ENCODE measurements at regions not wholly inside any gene's neighbourhood (a gene's known extent, or its start where the extent isn't known, plus 50 kb on each side); places are given as distances from the start of the nearest gene placed in this dataset.
"Not testable (repeated sequence)": the region's sequence is repeated elsewhere in the genome, so short reads cannot be mapped to it uniquely, and the experiment has no call there.

DNA sequence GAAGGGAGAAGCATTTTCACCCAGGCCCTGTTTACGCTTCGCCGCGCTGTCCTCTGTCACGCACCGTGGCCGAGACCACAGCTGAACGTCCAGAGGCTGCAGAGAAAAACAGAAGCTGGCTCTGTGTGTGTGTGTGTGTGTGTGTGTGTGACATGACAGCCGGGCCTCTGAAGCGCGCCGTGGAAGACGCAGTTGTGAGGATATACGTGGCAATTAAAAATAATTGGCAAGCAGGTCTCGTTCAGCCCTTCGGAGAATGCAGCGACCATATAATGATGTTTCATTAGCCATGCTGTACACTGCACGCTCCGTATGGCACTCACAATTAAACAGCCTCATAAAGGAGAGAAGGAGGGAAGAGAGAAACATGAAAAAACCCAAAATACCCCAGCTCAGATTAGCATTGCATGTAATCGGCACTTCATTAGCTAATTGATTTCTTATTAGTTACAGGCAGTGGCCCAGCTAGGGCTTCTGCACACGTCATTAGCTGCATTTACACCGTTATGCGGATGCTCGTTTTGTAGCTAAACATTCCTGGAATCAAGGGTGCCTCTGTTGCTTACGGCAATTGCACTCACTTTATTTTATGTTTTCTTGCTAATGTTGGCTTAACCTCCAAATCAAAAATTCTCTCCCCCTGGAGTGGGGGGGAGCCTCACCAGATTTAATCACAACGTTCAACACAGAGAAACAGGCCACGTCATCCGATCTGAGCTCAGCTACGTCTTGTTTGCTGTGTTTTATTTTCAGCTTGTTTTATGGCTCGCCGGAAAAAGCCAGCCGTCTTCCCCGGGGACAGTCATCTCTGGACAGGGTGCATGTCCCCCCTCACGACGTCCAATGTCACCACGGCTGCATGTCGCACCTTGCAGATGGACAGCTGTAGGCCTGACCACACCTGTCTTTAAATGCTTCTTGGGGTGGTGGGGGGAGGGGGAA lies 74.6 kb upstream of the SHOX start:
- 80 to 87% (median 87%) methylated on average over 37 of the region's 37 CpGs for WGBS, 3 donors
- peaks cover 1 to 4% of the 10 kb centered on the region in 2 donors for H3K9me3 ChIP-seq (ENCODE audit: control insufficient read depth in 2 of 2, insufficient read depth in 1 of 2, low read depth in 1 of 2, low read length in 1 of 2)
- H3K36me3 ChIP-seq (ENCODE audit: control insufficient read depth in 3 of 3, insufficient read depth in 2 of 3, low read depth in 1 of 3, low read length in 3 of 3): no peaks in the 10 kb centered on the region
- H3K4me3 ChIP-seq (ENCODE audit: low read depth in 1 of 3, low read length in 3 of 3): no peak overlapping the region
- DNase-seq (no peak), FAIRE-seq (no peak)
- H3K27me3 ChIP-seq (ENCODE audit: control insufficient read depth in 3 of 3, insufficient read depth in 3 of 3, low read length in 3 of 3): no peaks in the 10 kb centered on the region
- no peaks in the 10 kb centered on the region for H3K4me1 ChIP-seq (ENCODE audit: control insufficient read depth in 3 of 3, insufficient read depth in 2 of 3, low read depth in 1 of 3, low read length in 2 of 3)
- H3K27ac ChIP-seq (ENCODE audit: low read depth in 1 of 3, low read length in 2 of 3): no peak overlapping the region

GRCh38 chrX:557601-558000 lies 73.0 kb upstream of the SHOX start:
- H3K27me3 ChIP-seq (ENCODE audit: control insufficient read depth in 3 of 3, insufficient read depth in 3 of 3, low read length in 3 of 3); H3K9me3 ChIP-seq (ENCODE audit: control insufficient read depth in 2 of 2, insufficient read depth in 1 of 2, low read depth in 1 of 2, low read length in 1 of 2); H3K27ac ChIP-seq (ENCODE audit: low read depth in 1 of 3, low read length in 2 of 3); H3K4me3 ChIP-seq (ENCODE audit: low read depth in 1 of 3, low read length in 3 of 3); H3K36me3 ChIP-seq (ENCODE audit: control insufficient read depth in 3 of 3, insufficient read depth in 2 of 3, low read depth in 1 of 3, low read length in 3 of 3); DNase-seq; H3K4me1 ChIP-seq (ENCODE audit: control insufficient read depth in 3 of 3, insufficient read depth in 2 of 3, low read depth in 1 of 3, low read length in 2 of 3); FAIRE-seq: not testable (repeated sequence)
- WGBS, 3 donors: 90 to 93% (median 92%) methylated on average over 21 of the region's 21 CpGs

DNA sequence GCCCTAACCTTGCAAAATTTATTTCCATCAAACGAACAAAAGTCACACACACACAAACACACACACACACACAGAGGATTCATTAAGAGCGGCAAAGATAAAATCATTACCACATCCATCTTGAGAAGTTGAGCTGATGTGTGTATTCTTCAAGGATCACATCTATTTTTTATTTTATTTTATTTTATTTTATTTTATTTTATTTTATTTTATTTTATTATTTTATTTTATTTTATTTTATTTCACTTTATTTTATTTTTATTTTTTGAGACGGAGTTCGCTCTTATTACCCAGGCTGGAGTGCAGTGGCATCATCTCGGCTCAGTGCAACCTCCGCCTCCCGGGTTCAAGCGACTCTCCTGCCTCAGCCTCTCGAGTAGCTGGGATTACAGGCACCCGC lies 71.3 kb upstream of the SHOX start:
- H3K27ac ChIP-seq (ENCODE audit: low read depth in 1 of 3, low read length in 2 of 3); H3K36me3 ChIP-seq (ENCODE audit: control insufficient read depth in 3 of 3, insufficient read depth in 2 of 3, low read depth in 1 of 3, low read length in 3 of 3); DNase-seq; H3K27me3 ChIP-seq (ENCODE audit: control insufficient read depth in 3 of 3, insufficient read depth in 3 of 3, low read length in 3 of 3); FAIRE-seq; H3K9me3 ChIP-seq (ENCODE audit: control insufficient read depth in 2 of 2, insufficient read depth in 1 of 2, low read depth in 1 of 2, low read length in 1 of 2); H3K4me3 ChIP-seq (ENCODE audit: low read depth in 1 of 3, low read length in 3 of 3); H3K4me1 ChIP-seq (ENCODE audit: control insufficient read depth in 3 of 3, insufficient read depth in 2 of 3, low read depth in 1 of 3, low read length in 2 of 3): not testable (repeated sequence)
- WGBS, 3 donors: 92 to 94% (median 93%) methylated on average over 10 of the region's 10 CpGs

GRCh38 chrX:567891-568290 lies 62.7 kb upstream of the SHOX start:
- DNase-seq (no peak), FAIRE-seq (no peak)
- WGBS, 3 donors: 73 to 88% (median 83%) methylated on average over 8 of the region's 8 CpGs
- no peaks in the 10 kb centered on the region for H3K4me1 ChIP-seq (ENCODE audit: control insufficient read depth in 3 of 3, insufficient read depth in 2 of 3, low read depth in 1 of 3, low read length in 2 of 3)
- no peaks in the 10 kb centered on the region for H3K36me3 ChIP-seq (ENCODE audit: control insufficient read depth in 3 of 3, insufficient read depth in 2 of 3, low read depth in 1 of 3, low read length in 3 of 3)
- no peak overlapping the region for H3K27ac ChIP-seq (ENCODE audit: low read depth in 1 of 3, low read length in 2 of 3)
- H3K4me3 ChIP-seq (ENCODE audit: low read depth in 1 of 3, low read length in 3 of 3): no peak overlapping the region
- no peaks in the 10 kb centered on the region for H3K27me3 ChIP-seq (ENCODE audit: control insufficient read depth in 3 of 3, insufficient read depth in 3 of 3, low read length in 3 of 3)
- H3K9me3 ChIP-seq (ENCODE audit: control insufficient read depth in 2 of 2, insufficient read depth in 1 of 2, low read depth in 1 of 2, low read length in 1 of 2): peaks cover 0 to 10% of the 10 kb centered on the region in 2 donors

DNA sequence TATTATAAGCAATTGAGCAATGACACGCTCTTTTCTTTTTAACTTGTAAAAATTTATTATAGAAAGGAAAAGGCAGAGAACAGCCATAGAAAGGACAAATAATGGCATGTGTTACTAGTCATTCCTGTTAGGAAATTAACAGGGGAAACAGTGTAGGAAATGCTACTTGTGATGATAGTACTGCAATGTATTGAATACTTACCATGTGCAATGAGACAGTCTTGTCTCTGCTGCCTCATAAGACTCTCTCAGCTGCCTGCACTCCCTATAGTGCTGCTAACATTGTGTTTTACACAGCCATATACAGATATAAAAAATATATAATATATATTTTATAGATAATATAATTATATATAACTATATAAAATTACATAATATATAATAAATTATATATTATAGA lies 62.3 kb upstream of the SHOX start:
- DNase-seq (no peak), FAIRE-seq (no peak)
- H3K4me1 ChIP-seq (ENCODE audit: control insufficient read depth in 3 of 3, insufficient read depth in 2 of 3, low read depth in 1 of 3, low read length in 2 of 3): no peaks in the 10 kb centered on the region
- H3K27me3 ChIP-seq (ENCODE audit: control insufficient read depth in 3 of 3, insufficient read depth in 3 of 3, low read length in 3 of 3): no peaks in the 10 kb centered on the region
- H3K9me3 ChIP-seq (ENCODE audit: control insufficient read depth in 2 of 2, insufficient read depth in 1 of 2, low read depth in 1 of 2, low read length in 1 of 2): peaks cover 0 to 10% of the 10 kb centered on the region in 2 donors
- no peak overlapping the region for H3K27ac ChIP-seq (ENCODE audit: low read depth in 1 of 3, low read length in 2 of 3)
- WGBS, 3 donors: 94 to 100% (median 97%) methylated on average over 1 of the region's 1 CpG
- no peak overlapping the region for H3K4me3 ChIP-seq (ENCODE audit: low read depth in 1 of 3, low read length in 3 of 3)
- no peaks in the 10 kb centered on the region for H3K36me3 ChIP-seq (ENCODE audit: control insufficient read depth in 3 of 3, insufficient read depth in 2 of 3, low read depth in 1 of 3, low read length in 3 of 3)

GRCh38 chrX:572538-573124 lies 58.0 kb upstream of the SHOX start:
- no peak for DNase-seq

GRCh38 chrX:574251-574650 lies 56.3 kb upstream of the SHOX start:
- FAIRE-seq (no peak), DNase-seq (no peak)
- Histone ChIP-seq H3K4me3 (ENCODE audit: low read depth in 1 of 3, low read length in 3 of 3) (no peak overlapping the region), H3K36me3 (ENCODE audit: control insufficient read depth in 3 of 3, insufficient read depth in 2 of 3, low read depth in 1 of 3, low read length in 3 of 3) (no peaks in the 10 kb centered on the region), H3K27me3 (ENCODE audit: control insufficient read depth in 3 of 3, insufficient read depth in 3 of 3, low read length in 3 of 3) (no peaks in the 10 kb centered on the region), H3K27ac (ENCODE audit: low read depth in 1 of 3, low read length in 2 of 3) (no peak overlapping the region), H3K9me3 (ENCODE audit: control insufficient read depth in 2 of 2, insufficient read depth in 1 of 2, low read depth in 1 of 2, low read length in 1 of 2) (peaks cover 2 to 14% of the 10 kb centered on the region in 2 donors), H3K4me1 (ENCODE audit: control insufficient read depth in 3 of 3, insufficient read depth in 2 of 3, low read depth in 1 of 3, low read length in 2 of 3) (no peaks in the 10 kb centered on the region)
- WGBS, 3 donors: 59 to 85% (median 80%) methylated on average over 14 of the region's 14 CpGs

More at GRCh38 chrX:572538-573124, 58.0 kb upstream of the SHOX start:
- FAIRE-seq: no peak
- Histone ChIP-seq H3K36me3 (ENCODE audit: control insufficient read depth in 3 of 3, insufficient read depth in 2 of 3, low read depth in 1 of 3, low read length in 3 of 3) (no peaks in the 10 kb centered on the region), H3K9me3 (ENCODE audit: control insufficient read depth in 2 of 2, insufficient read depth in 1 of 2, low read depth in 1 of 2, low read length in 1 of 2) (peaks cover 0 to 14% of the 10 kb centered on the region in 2 donors), H3K27ac (ENCODE audit: low read depth in 1 of 3, low read length in 2 of 3) (no peak overlapping the region), H3K4me1 (ENCODE audit: control insufficient read depth in 3 of 3, insufficient read depth in 2 of 3, low read depth in 1 of 3, low read length in 2 of 3) (no peaks in the 10 kb centered on the region), H3K4me3 (ENCODE audit: low read depth in 1 of 3, low read length in 3 of 3) (no peak overlapping the region), H3K27me3 (ENCODE audit: control insufficient read depth in 3 of 3, insufficient read depth in 3 of 3, low read length in 3 of 3) (no peaks in the 10 kb centered on the region)
- WGBS, 3 donors: 77 to 84% (median 78%) methylated on average over 12 of the region's 12 CpGs

DNA sequence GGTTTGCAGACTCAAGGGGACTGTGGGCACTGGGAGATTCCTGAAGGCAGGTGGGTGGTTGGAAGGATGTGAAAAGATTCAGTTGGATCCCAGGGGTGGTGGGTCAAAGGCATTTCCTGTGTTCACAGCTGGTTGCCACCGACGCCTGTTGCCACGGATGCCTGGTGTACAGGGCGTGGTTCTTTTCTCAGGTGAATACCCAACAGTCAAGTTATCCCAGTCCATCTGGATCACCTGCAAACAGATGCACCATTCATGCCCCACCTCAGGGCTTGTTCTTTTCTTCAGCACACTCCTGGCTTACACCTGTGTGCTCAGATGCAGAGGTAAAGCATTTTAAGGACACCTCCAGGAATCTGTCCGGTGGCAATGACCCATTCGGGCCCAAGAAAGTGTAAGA lies 55.8 kb upstream of the SHOX start:
- H3K36me3 ChIP-seq (ENCODE audit: control insufficient read depth in 3 of 3, insufficient read depth in 2 of 3, low read depth in 1 of 3, low read length in 3 of 3): no peaks in the 10 kb centered on the region
- H3K4me3 ChIP-seq (ENCODE audit: low read depth in 1 of 3, low read length in 3 of 3): no peak overlapping the region
- no peaks in the 10 kb centered on the region for H3K27me3 ChIP-seq (ENCODE audit: control insufficient read depth in 3 of 3, insufficient read depth in 3 of 3, low read length in 3 of 3)
- 64 to 77% (median 71%) methylated on average over 6 of the region's 6 CpGs for WGBS, 3 donors
- peaks cover 2 to 14% of the 10 kb centered on the region in 2 donors for H3K9me3 ChIP-seq (ENCODE audit: control insufficient read depth in 2 of 2, insufficient read depth in 1 of 2, low read depth in 1 of 2, low read length in 1 of 2)
- no peak overlapping the region for H3K27ac ChIP-seq (ENCODE audit: low read depth in 1 of 3, low read length in 2 of 3)
- DNase-seq (no peak), FAIRE-seq (no peak)
- H3K4me1 ChIP-seq (ENCODE audit: control insufficient read depth in 3 of 3, insufficient read depth in 2 of 3, low read depth in 1 of 3, low read length in 2 of 3): no peaks in the 10 kb centered on the region
